ENCODE measurements at regions not wholly inside any gene's neighbourhood (a gene's known extent, or its start where the extent isn't known, plus 50 kb on each side); places are given as distances from the start of the nearest gene placed in this dataset.
"Not testable (repeated sequence)": the region's sequence is repeated elsewhere in the genome, so short reads cannot be mapped to it uniquely, and the experiment has no call there.

GRCh38 chr5:112472614-112473013, 53.5 kb upstream of the EPB41L4A start:
- DNase-seq: no peak

DNA sequence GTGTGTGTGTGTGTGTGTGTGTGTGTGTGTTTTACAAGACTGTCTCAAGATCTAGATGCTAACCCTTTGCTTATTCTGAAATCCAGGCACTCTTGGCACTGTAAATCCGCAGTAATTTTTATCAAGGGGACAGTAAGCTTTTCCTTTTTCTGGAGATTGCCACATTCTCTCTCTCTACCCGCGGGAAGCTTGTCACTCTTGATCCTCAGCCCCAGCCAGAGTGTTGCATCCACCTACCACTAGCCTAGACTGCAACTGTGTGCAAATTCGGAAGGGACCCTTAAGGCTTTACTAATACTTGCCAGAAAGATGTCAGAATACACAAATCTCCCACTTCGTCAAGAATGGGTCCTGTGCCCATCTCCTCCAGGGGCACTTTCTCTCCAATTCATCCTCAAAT, 54.9 kb upstream of the EPB41L4A start:
- no peak for DNase-seq

DNA sequence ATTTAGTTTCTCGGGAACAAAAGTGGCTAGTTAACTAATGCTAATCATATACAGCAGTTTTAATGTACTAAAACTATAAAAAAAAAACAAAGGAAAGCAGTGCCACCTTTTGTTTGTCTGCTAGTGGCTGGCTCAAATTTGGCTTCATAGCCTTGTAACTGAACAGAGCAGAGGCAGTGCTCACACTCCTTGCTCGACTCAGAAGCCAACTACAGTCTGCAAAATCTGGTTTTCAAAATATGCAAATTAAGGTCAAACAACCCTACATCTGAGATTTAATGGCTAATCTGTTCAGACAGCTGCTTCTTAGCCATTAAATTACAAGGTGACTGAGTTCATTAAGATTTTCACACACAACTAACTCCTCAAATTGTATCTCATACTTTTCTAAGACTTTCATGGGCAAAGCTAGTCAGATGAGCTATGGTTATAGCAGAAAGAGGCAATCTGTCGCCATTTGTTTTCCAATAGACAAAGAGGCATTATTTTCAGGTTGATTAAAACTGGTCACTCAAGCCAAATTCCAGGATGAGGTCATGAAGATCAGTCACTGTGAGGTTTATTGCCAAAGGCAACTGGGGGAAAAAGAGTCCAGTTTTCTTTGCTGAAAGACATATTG, 56.8 kb upstream of the EPB41L4A start:
- no peak for DNase-seq

DNA sequence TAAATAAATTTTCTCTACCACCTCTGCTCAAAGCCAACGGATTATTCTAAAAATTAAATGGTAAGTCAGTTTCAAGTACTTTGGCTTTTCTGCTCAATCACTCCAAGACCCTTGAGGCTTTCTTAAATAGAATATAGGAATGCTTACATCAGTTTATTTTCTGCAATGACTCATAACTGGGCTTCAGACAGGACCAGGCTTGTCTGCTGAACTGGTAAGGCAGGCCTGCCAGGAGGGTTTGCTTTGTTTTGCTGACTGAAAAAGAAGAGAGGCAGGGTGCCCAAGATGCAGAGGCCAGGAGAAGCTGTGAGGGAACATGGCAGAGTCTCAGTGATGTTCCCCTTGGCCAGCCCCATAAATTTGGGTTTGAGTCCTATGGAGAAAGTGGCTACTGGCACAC, 60.3 kb upstream of the EPB41L4A start:
- no peak for DNase-seq

- no peak for DNase-seq
These were observed 61.4 kb upstream of the EPB41L4A start for GRCh38 chr5:112480501-112480900.

DNA sequence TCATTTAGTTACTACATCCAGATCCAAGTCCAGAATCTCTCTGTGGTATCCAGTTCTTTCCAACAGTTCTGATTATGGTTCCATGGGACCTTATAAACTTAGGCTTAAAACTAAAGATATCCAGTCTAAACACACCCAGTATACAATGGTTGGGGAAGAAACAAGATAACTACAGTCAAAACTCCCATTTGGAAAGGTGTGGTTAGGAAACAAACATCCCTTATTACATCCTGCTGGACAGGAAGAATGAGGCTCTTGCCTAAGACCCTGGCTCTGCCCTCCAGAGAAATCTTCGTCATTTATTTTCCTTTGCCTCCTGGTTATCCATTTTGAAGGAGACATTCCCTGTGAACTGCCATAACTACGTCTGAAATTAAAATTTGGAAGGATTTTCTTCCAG, 64.6 kb upstream of the EPB41L4A start:
- no peak for DNase-seq

GRCh38 chr5:112485934-112486355, 66.9 kb upstream of the EPB41L4A start:
- DNase-seq: no peak

DNA sequence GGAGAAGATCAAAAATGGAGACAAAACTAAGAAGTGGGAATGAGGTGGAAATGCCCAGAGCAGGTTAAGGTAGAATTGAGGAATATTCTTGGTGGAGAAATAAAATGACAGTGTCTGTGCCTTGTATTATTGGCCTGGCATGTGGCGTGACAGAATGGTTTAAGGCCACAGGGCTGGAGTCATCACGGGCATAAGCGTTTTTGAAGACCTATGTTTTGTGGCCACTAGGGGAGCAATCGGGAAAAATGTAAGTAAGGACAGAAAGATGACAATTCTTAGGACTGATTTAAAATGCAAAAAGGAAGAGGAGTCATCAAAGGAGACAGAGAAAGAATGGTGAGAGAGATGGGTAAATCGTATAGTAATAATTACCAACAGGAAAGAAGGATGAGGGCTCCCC, 72.2 kb upstream of the EPB41L4A start:
- DNase-seq: peak; percentile 40

GRCh38 chr5:112492291-112492690, 73.2 kb upstream of the EPB41L4A start:
- peak; percentile 94 for DNase-seq

DNA sequence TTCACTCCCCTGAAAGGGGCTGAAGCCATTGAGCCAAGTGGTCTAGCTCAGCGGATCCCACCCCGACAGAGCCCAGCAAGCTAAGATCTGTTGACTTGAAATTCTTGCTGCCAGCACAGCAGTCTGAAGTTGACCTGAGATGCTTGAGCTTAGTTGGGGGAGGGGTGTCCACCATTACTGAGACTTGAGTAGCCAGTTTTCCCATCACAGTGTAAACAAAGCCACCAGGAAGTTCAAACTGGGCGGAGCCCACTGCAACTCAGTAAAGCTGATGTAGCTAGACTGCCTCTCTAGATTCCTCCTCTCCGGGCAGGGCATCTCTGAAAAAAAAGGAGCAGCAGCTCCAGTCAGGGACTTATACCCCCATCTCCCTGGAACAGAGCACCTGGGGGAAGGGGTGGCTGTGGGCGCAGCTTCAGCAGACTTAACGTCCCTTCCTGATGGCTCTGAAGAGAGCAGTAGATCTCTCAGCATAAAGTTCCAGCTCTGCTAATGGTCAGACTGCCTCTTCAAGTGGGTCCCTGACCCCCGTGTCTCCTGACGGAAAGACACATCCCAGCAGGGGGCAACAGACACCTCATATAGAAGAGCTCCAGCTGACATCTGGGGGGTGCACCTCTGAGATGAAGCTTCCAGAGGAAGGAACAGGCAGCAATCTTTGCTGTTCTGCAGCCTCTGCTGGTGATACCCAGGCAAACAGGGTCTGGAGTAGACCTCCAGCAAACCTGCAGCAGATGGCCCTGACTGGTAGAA, 84.8 kb upstream of the EPB41L4A start:
- peak; percentile 41 for DNase-seq

GRCh38 chr5:112509097-112509496, 90.0 kb upstream of the EPB41L4A start:
- DNase-seq: not testable (repeated sequence)

- no peak for DNase-seq
These were observed 92.8 kb upstream of the EPB41L4A start for GRCh38 chr5:112511920-112512319.

DNA sequence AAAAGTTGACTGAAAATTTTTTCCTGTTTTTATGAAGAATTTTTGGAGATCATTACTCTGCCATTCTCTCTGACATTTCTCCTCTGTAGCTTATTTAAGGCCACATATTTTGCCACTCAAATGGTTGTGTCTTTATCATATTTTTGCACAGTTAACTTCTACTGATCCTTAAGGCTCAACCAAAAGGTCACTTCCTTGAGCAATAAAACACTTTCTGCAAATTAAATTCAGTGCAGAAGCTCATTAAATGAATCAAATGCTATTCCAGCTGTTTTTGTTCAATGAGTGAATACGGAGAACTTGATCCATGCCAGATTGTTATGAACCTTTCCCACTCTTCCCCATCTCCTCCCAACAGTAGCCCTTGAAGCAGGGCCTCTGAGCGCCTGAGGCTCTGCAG, 93.8 kb upstream of the EPB41L4A start:
- no peak for DNase-seq

GRCh38 chr5:112514111-112514510, 95.0 kb upstream of the EPB41L4A start:
- peak; percentile 79 for DNase-seq

DNA sequence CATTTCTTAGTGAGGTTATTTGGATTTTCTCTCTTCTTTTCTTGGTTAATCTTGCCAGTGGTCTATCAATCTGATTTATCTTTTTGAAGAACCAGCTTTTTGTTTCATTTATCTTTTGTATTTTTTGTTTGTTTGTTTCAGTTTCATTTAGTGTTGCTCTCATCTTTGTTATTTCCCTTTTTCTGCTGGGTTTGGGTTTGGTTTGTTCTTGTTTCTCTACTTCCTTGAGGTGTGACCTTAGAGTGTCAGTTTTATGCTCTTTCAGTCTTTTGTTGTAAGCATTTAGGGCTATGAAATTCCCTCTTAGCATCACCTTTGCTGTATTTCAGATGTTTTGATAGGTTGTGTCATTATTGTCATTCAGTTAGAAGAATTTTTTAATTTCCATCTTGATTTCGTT, 101.4 kb upstream of the EPB41L4A start:
- DNase-seq: not testable (repeated sequence)

- DNase-seq: not testable (repeated sequence)
These were observed 104.0 kb upstream of the EPB41L4A start for GRCh38 chr5:112522891-112523673.

DNA sequence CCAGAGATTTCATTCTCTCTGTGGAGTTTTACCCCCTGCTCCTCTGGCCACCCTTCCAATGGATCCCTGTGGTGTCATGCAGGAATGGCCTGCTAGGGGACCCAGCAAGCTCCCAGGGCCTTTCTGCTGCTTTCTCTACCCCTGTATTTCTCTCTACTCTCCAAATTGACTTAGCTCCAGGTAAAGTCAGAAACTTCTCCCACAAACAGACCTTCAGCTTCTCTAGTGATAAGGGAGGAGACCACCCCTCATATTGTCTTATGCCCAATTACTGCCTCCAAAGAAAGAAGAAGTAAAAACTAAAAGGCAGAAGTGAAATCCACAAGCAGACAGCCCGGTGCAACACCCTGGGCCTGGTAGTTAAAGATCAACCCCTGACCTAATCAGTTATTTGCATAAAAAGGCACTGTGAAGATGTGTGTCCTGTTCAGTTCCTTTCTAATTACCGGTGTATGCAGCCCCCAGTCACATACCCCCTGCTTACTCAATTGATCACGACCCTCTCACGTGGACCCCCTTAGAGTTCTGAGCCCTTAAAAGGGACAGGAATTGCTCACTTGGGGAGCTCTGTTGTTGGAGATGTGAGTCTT, 104.7 kb upstream of the EPB41L4A start:
- DNase-seq: not testable (repeated sequence)

DNA sequence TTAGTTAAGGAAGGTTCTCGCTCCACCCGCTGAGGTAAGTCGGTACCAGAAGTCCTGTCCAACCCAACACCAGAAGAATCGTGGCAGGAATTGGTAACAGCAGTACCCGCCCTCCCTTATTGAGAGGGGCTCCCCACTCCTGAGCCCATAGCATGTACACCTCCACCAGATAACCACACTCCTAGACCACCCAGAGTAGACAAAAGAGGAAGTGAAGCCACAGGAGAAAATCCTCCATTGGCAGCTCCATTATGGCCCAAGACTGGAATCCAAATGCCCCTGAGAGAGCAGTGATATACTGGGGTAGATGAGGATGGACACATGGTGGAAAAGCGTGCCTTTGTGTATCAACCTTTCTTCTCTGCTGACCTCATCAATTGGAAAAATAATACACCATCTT, 106.1 kb upstream of the EPB41L4A start:
- no peak for DNase-seq

DNA sequence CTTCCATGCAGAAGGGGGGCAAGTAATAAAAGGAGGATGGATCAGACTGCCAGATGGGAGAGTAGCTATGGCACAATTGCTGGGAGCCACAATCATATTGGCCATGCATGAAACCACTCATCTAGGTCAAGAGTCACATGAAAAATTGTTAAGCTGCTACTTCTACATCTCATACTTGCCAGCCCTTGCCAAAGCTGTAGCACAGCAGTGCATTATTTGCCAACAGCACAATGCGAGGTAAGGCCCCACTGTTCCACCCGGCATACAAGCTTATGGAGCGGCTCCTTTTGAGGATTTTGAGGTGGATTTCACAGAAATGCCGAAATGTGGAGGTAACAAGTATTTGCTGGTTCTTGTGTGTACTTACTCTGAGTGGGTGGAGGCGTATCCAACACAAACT, 109.9 kb upstream of the EPB41L4A start:
- no peak for DNase-seq

DNA sequence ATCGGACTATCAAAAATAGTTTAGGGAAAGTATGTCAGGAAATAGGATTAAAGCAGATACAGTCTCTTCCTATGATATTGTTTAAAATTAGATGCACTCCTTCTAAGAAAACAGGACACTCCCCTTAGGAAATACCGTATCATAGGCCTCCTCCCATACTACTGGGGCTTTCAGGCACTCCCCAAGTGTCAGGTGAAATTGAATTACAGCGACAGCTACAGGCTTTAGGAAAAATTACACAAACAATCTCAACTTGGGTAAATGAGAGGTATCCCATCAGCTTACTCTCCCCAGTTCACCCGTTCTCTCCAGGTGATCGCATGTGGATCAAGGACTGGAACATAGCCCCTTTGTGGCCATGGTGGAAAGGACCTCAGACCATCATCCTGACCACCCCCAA, 110.4 kb upstream of the EPB41L4A start:
- DNase-seq: peak; percentile 73

DNA sequence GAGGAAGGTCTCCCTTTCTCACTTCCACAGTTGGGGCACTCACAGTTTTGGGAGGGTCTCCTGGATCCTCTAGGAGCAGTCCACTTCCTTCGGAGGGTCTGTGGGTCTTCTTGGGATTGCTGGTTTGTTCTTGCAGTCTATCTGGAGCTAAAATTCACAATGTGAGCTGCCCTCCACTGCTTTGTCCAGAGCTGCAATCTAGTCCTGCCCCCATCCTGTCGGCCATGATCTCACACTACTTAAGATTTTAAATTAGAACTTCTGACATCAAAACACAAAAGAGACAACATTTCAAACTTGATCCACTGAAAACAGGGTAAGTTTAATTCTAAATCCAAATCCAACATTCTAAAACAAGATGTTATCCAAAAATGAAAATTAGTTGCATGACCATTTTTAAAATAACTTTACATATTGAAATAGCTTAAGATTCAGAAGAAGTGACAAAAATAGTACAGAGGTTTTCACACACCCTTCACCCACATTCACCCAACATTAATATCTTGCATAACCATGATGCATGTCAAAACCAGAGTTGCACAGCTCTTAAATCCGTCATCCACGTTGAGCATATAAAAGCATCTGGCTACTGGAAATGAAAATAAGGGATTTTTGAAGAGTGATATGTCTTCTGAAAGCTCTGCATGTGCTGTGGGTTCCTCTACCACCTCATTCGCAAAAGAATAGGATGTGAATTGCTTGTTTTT, 113.7 kb upstream of the EPB41L4A start:
- no peak for DNase-seq

DNA sequence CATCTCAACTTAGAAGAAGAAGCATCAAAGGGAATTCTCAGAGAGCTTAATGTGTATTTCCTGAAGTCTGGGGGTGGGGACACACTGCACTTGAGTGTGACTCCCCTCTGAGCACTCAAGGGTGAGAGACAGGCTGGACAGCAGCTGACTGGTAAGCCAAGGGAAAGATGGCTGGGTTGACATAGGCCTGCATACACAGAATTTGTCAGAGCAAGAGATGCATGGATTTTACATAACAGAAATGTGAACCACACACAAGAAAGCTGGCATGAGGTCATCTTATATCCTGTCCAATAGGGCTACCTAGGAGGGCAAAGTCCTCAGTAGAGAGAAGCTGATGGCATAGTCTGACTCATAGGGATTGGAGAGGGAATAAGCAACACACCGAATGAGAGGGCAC, 114.3 kb upstream of the EPB41L4A start:
- DNase-seq: peak; percentile 70

DNA sequence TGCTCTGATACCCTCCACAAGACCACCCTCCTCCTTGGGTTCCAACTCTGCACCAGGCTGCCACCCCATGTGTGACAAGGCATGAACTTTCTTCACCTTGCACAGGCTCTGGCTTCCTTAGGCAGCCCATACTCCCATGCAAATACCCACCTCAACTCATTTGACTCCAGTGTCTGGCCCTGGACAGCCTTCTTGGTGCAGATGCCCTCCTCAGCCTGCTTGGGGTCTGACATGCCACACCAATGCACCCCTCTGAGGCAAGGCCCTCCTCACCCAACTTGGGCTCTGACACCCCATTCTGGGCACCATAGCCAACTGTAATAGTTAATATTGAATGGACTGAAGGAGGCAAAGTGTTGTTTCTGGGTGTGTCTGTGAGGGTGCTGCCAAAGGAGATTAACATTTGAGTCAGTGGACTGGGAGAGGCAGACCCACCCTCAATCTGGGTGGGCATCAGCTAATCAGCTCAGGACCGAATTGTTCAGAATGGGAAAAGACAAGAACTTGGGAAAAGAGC, 115.0 kb upstream of the EPB41L4A start:
- DNase-seq: no peak

All from hematopoietic multipotent progenitor cell treated with erythropoietin and hydrocortisone succinate and interleukin-3 and kit ligand, for 8 days (in vitro differentiated cells).